ENCODE measurements at regions not wholly inside any gene's neighbourhood (a gene's known extent, or its start where the extent isn't known, plus 50 kb on each side); places are given as distances from the start of the nearest gene placed in this dataset.

DNA sequence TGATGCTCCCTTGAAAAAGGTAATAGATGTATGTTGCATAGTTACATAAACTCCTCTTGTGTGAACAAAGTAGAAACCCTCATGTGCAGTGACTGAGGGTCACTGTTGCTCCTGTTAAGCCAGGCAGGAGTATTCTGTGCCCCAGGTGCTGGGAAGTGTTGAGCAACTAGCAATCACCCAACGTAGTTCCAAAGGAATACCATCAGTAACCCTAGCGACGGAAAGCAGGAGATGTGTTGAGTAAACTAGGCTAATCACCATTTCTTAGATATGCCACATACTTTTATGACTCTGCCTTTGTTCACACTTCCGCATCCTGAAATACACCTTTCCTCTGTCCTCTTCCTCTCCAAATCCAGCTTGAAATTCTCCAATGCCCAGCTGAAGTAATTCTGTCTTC, 50.9 kb upstream of the TAB3 start:
- no peak overlapping the region for H3K9ac ChIP-seq (ENCODE audit: low read length)
- H2AK5ac ChIP-seq (ENCODE audit: low read length) = no peak overlapping the region
- H3K23ac ChIP-seq (ENCODE audit: low read length) = no peak overlapping the region
- H3K79me1 ChIP-seq (ENCODE audit: low read length) = peaks cover 4% of the 10 kb centered on the region
- no peak overlapping the region for H4K91ac ChIP-seq (ENCODE audit: low read depth, low read length)
- H3K14ac ChIP-seq (ENCODE audit: low read length) = no peak overlapping the region
- H3K9me3 ChIP-seq (ENCODE audit: insufficient read depth, low read depth, low read length) = no peaks in the 10 kb centered on the region
- H3K18ac ChIP-seq (ENCODE audit: low read length) = no peak overlapping the region
- H4K8ac ChIP-seq (ENCODE audit: low read depth, low read length) = no peak overlapping the region
- H3K4me2 ChIP-seq (ENCODE audit: low read length) = no peak overlapping the region
- no peak overlapping the region for H2BK120ac ChIP-seq (ENCODE audit: insufficient read depth, low read length, poor library complexity)
- H2BK5ac ChIP-seq (ENCODE audit: low read depth, low read length, poor library complexity) = no peak overlapping the region
- H3K4ac ChIP-seq (ENCODE audit: low read depth, low read length) = no peak overlapping the region
- no peak overlapping the region for H2BK12ac ChIP-seq (ENCODE audit: low read length)
- WGBS (ENCODE audit: extremely low coverage, insufficient coverage, insufficient read length) = no CpG with 5 or more reads among the region's 4 CpGs
- H3K4me1 ChIP-seq (ENCODE audit: control insufficient read depth in 1 of 2, insufficient read depth in 2 of 2, low read length in 2 of 2) = peaks cover 3 to 5% of the 10 kb centered on the region in 2 experiments
- H3K27me3 ChIP-seq (ENCODE audit: insufficient read depth, low read length) = no peaks in the 10 kb centered on the region
- H3K79me2 ChIP-seq (ENCODE audit: control insufficient read depth, insufficient read depth, low read length, poor library complexity) = no peaks in the 10 kb centered on the region
- H4K12ac ChIP-seq (ENCODE audit: low read depth, low read length) = no peak overlapping the region
- H3K27ac ChIP-seq (ENCODE audit: low read depth, low read length) = no peak overlapping the region
- H3K4me3 ChIP-seq (ENCODE audit: low read depth, low read length) = no peak overlapping the region
- DNase-seq = peak; percentile 85 to 90
- no peak overlapping the region for H2AFZ ChIP-seq (ENCODE audit: insufficient read depth, low read length, poor library complexity)
- no peaks in the 10 kb centered on the region for H3K36me3 ChIP-seq (ENCODE audit: control insufficient read depth in 1 of 2, insufficient read depth in 2 of 2, low read length in 2 of 2)

Measured in trophoblast cell (in vitro differentiated cells and primary cell).